IMR-90 (cell line): ENCODE measurements at regions not wholly inside any gene's neighbourhood (a gene's known extent, or its start where the extent isn't known, plus 50 kb on each side); places are given as distances from the start of the nearest gene placed in this dataset.
"Not testable (repeated sequence)": the region's sequence is repeated elsewhere in the genome, so short reads cannot be mapped to it uniquely, and the experiment has no call there.

Source experiments
- ATAC-seq: fragments of 200-7000 bp; cut with Tn5 transposase; 2 replicates; pipeline ENCODE4 v1.9.1; 2020; ENCODE audit warnings: low read depth, mild to moderate bottlenecking, moderate library complexity
- BruUV-seq: library from RNA; stranded (reverse); fragments of 400-500 nt; replicated peaks from 2 replicates; lab custom pipeline; 2021; lab: Mats Ljungman, UMichigan
- CTCF ChIA-PET: fragments of 300-600 bp; formaldehyde crosslinking; extraction: SDS; loops from one replicate; lab custom pipeline; 2021; ENCODE audit warnings: antibody characterized with exemption; lab: Yijun Ruan, JAX
- POLR2A ChIA-PET: fragments of 300-600 bp; sonication (Branson Sonifier 250); formaldehyde crosslinking; loops from one replicate; lab custom pipeline; 2022; ENCODE audit warnings: antibody characterized with exemption; ENCODE audit not compliant: unreplicated experiment; lab: Charles Lee
- DNase-seq: peaks from one replicate; pipeline ENCODE4 v3.0.0; 2013
- H2AFZ ChIP-seq: replicated peaks from 2 replicates; pipeline ENCODE3; 2013; ENCODE audit warnings: low read length, mild to moderate bottlenecking; ENCODE audit not compliant: poor library complexity
- H2AK5ac ChIP-seq: 2 replicates; pipeline ENCODE4 v1.6.1; 2013; ENCODE audit warnings: low read depth, low read length, inconsistent platforms
- H2AK9ac ChIP-seq: replicated peaks from 2 replicates; pipeline ENCODE3; 2013; ENCODE audit warnings: mild to moderate bottlenecking, low read depth, low read length, moderate library complexity; ENCODE audit not compliant: poor library complexity
- H2BK120ac ChIP-seq: 2 replicates; pipeline ENCODE4 v1.6.1; 2013; ENCODE audit warnings: low read depth, low read length, inconsistent platforms
- H2BK15ac ChIP-seq: 3 replicates; pipeline ENCODE4 v1.6.1; 2013; ENCODE audit warnings: low read depth, low read length, inconsistent platforms
- H2BK20ac ChIP-seq: 2 replicates; pipeline ENCODE4 v1.6.1; 2013; ENCODE audit warnings: low read depth, mild to moderate bottlenecking, inconsistent platforms, low read length, moderate library complexity
- H2BK5ac ChIP-seq: 2 replicates; pipeline ENCODE4 v1.6.1; 2013; ENCODE audit warnings: mild to moderate bottlenecking, low read depth, low read length, inconsistent platforms; ENCODE audit not compliant: poor library complexity, severe bottlenecking
- H3K14ac ChIP-seq: replicated peaks from 2 replicates; pipeline ENCODE4 v1.6.1; 2013; ENCODE audit warnings: low read depth, low read length, inconsistent platforms
- H3K18ac ChIP-seq: 2 replicates; pipeline ENCODE4 v1.6.1; 2013; ENCODE audit warnings: low read depth, low read length, control low read depth
- H3K23ac ChIP-seq: 2 replicates; pipeline ENCODE4 v1.6.1; 2013; ENCODE audit warnings: low read depth, low read length, inconsistent platforms
- H3K27ac ChIP-seq: 2 replicates; pipeline ENCODE4 v1.5.1; 2013; ENCODE audit warnings: mild to moderate bottlenecking, control low read depth, low read length; ENCODE audit not compliant: insufficient read depth
- H3K27me3 ChIP-seq: 2 replicates; pipeline ENCODE4 v1.6.1; 2013; ENCODE audit warnings: low read length; ENCODE audit not compliant: control insufficient read depth, insufficient read depth
- H3K36me3 ChIP-seq: 2 replicates; pipeline ENCODE4 v1.6.1; 2013; ENCODE audit warnings: low read length, mixed read lengths; ENCODE audit not compliant: control insufficient read depth, insufficient read depth
- H3K4ac ChIP-seq: 2 replicates; pipeline ENCODE4 v1.6.1; 2013; ENCODE audit warnings: low read depth, low read length, inconsistent platforms
- H3K4me1 ChIP-seq: 2 replicates; pipeline ENCODE4 v1.6.1; 2013; ENCODE audit warnings: low read length, mixed read lengths; ENCODE audit not compliant: control insufficient read depth, insufficient read depth
- H3K4me2 ChIP-seq: 2 replicates; pipeline ENCODE4 v1.6.1; 2013; ENCODE audit warnings: low read depth, mild to moderate bottlenecking, control low read depth, low read length, moderate library complexity
- H3K4me3 ChIP-seq: 2 replicates; pipeline ENCODE4 v1.5.1; 2013; ENCODE audit warnings: low read depth, mild to moderate bottlenecking, control low read depth, low read length, moderate library complexity; ENCODE audit not compliant: insufficient read depth
- H3K56ac ChIP-seq: 2 replicates; pipeline ENCODE4 v1.6.1; 2013; ENCODE audit warnings: low read length, inconsistent platforms; ENCODE audit not compliant: insufficient read depth; ENCODE audit errors: extremely low read depth
- H3K79me1 ChIP-seq, 2 experiments: 2 replicates each; pipeline ENCODE4 v1.6.1; 2013; ENCODE audit warnings: low read length in 2 of 2, inconsistent platforms in 1 of 2, low read depth in 1 of 2
- H3K9ac ChIP-seq: 2 replicates; pipeline ENCODE4 v1.6.1; 2013; ENCODE audit warnings: low read depth, low read length, control low read depth
- H3K9me1 ChIP-seq: 2 replicates; pipeline ENCODE4 v1.6.1; 2013; ENCODE audit warnings: low read length, inconsistent platforms; ENCODE audit not compliant: insufficient read depth
- H3K9me3 ChIP-seq: 2 replicates; pipeline ENCODE4 v1.6.1; 2013; ENCODE audit warnings: low read length; ENCODE audit not compliant: control insufficient read depth, insufficient read depth
- H4K20me1 ChIP-seq: 2 replicates; pipeline ENCODE4 v1.6.1; 2013; ENCODE audit warnings: low read length, inconsistent platforms; ENCODE audit not compliant: insufficient read depth
- H4K5ac ChIP-seq: 2 replicates; pipeline ENCODE4 v1.6.1; 2013; ENCODE audit warnings: mild to moderate bottlenecking, low read depth, low read length, control low read depth
- H4K8ac ChIP-seq, 2 experiments: 2 replicates each; pipeline ENCODE4 v1.6.1; 2013; ENCODE audit warnings: low read depth in 2 of 2, low read length in 2 of 2, control low read depth in 1 of 2, inconsistent platforms in 1 of 2
- H4K91ac ChIP-seq: 2 replicates; pipeline ENCODE4 v1.6.1; 2013; ENCODE audit warnings: low read depth, low read length, inconsistent platforms; ENCODE audit not compliant: insufficient read depth
- BHLHE40 ChIP-seq: fragments of 150-350 bp; IDR thresholded peaks from 2 replicates; pipeline ENCODE4 v1.6.1; 2016; ENCODE audit warnings: mild to moderate bottlenecking, low read depth, low read length
- ELK1 ChIP-seq: fragments of 150-350 bp; IDR thresholded peaks from 2 replicates; pipeline ENCODE4 v1.6.1; 2016; ENCODE audit warnings: low read depth, mild to moderate bottlenecking, low read length, moderate library complexity, borderline replicate concordance
- FOS ChIP-seq: fragments of 150-350 bp; IDR thresholded peaks from 2 replicates; pipeline ENCODE4 v1.6.1; 2016; ENCODE audit warnings: low read depth, low read length
- POLR2A ChIP-seq: IDR thresholded peaks from 2 replicates; pipeline ENCODE4 v1.6.1; 2012; ENCODE audit warnings: mild to moderate bottlenecking, low read depth, low read length
- USF2 ChIP-seq: fragments of 150-350 bp; IDR thresholded peaks from 2 replicates; pipeline ENCODE4 v1.6.1; 2017; ENCODE audit warnings: mild to moderate bottlenecking, antibody characterized with exemption, low read length, low read depth
- WGBS, 2 experiments: methylation state at CpG; one replicate each; pipeline versions ENCODE4 v1.1.5 to v1.1.7; 2013; ENCODE audit warnings: missing lambda C conversion rate in 2 of 2; ENCODE audit not compliant: insufficient read length in 1 of 2; ENCODE audit errors: extremely low coverage in 2 of 2; 5-methylcytosine and 5-hydroxymethylcytosine counted together
- dilution Hi-C: fragments of 300-500 bp; cut with HindIII; formaldehyde crosslinking; loops from one replicate; pipeline ENCODE4 v1.14.3; 2018; ENCODE audit warnings: low sequenced_read_pairs; ENCODE audit not compliant: unreplicated experiment
- in situ Hi-C: fragments of 300-500 bp; cut with MboI; formaldehyde crosslinking; loops from 3 replicates; pipeline ENCODE4 v1.14.3; 2019; ENCODE audit warnings: low sequenced_read_pairs, inconsistent platforms, mixed read lengths
- intact Hi-C: fragments of 100-400 bp; cut with micrococcal nuclease; formaldehyde crosslinking; loops from 2 replicates; pipeline ENCODE4 v1.10.0; 2022

GRCh38 chr3:5929027-5929426, 741.5 kb downstream of the EDEM1 start:
- Histone ChIP-seq H2BK5ac (no peak overlapping the region), H3K14ac (no peak overlapping the region), H3K4me2 (no peak overlapping the region), H3K18ac (no peak overlapping the region), H2BK15ac (no peak overlapping the region), H3K4me1 (no peaks in the 10 kb centered on the region), H3K27ac (no peak overlapping the region), H3K9me3 (peaks cover 11% of the 10 kb centered on the region), H3K4ac (no peak overlapping the region), H3K27me3 (no peaks in the 10 kb centered on the region), H4K91ac (no peak overlapping the region), H3K36me3 (no peaks in the 10 kb centered on the region), H3K23ac (no peak overlapping the region), H2BK120ac (no peak overlapping the region), H4K8ac (no peak overlapping the region), H4K20me1 (no peaks in the 10 kb centered on the region), H3K9me1 (no peaks in the 10 kb centered on the region), H2BK20ac (no peak overlapping the region), H2AK5ac (no peak overlapping the region), H3K9ac (no peak overlapping the region), H2AFZ (no peak overlapping the region), H4K5ac (no peak overlapping the region), H3K56ac (no peak overlapping the region), H3K79me1 (no peaks in the 10 kb centered on the region), H2AK9ac (no peak overlapping the region), H3K4me3 (no peak overlapping the region)
- 56% methylated on average over 3 of the region's 7 CpGs; no CpG with 5 or more reads in 1 of the 2 experiments for WGBS, 2 experiments
- intact Hi-C loops (no loop called here), dilution Hi-C loops (no loop called here), in situ Hi-C loops (no loop called here)
- ATAC-seq = no peak
- no peak for TF ChIP-seq FOS
- no peak for TF ChIP-seq ELK1
- no peak for TF ChIP-seq BHLHE40
- TF ChIP-seq USF2 = no peak
- TF ChIP-seq POLR2A = no peak
- no TSS peak for BruUV-seq
- CTCF ChIA-PET = no interaction called here
- POLR2A ChIA-PET = no interaction called here
- no peak for DNase-seq

GRCh38 chr3:5944061-5944460, 756.6 kb downstream of the EDEM1 start:
- H2AK9ac ChIP-seq, H3K4me2 ChIP-seq, H2BK5ac ChIP-seq, H3K23ac ChIP-seq, H3K18ac ChIP-seq, H3K4me3 ChIP-seq, in situ Hi-C loops, intact Hi-C loops, H4K91ac ChIP-seq, H3K9ac ChIP-seq, CTCF ChIA-PET, dilution Hi-C loops, H4K20me1 ChIP-seq, H3K4me1 ChIP-seq, H2AFZ ChIP-seq, H3K27me3 ChIP-seq, H3K9me1 ChIP-seq, H3K27ac ChIP-seq, H3K4ac ChIP-seq, H2AK5ac ChIP-seq, H3K79me1 ChIP-seq, POLR2A ChIA-PET, BruUV-seq, ATAC-seq, H4K5ac ChIP-seq, H2BK120ac ChIP-seq, H3K36me3 ChIP-seq, H4K8ac ChIP-seq, H3K9me3 ChIP-seq, H2BK15ac ChIP-seq, H3K56ac ChIP-seq, H2BK20ac ChIP-seq, H3K14ac ChIP-seq, DNase-seq: not testable (repeated sequence)
- WGBS, 2 experiments = 43% methylated on average over 1 of the region's 4 CpGs; no CpG with 5 or more reads in 1 of the 2 experiments
